ENCODE measurements at regions not wholly inside any gene's neighbourhood (a gene's known extent, or its start where the extent isn't known, plus 50 kb on each side); places are given as distances from the start of the nearest gene placed in this dataset.
A peak's percentile ranks its signal among the peaks of the same experiment; 100 is the strongest.
"Not testable (repeated sequence)": the region's sequence is repeated elsewhere in the genome, so short reads cannot be mapped to it uniquely, and the experiment has no call there.

DNA sequence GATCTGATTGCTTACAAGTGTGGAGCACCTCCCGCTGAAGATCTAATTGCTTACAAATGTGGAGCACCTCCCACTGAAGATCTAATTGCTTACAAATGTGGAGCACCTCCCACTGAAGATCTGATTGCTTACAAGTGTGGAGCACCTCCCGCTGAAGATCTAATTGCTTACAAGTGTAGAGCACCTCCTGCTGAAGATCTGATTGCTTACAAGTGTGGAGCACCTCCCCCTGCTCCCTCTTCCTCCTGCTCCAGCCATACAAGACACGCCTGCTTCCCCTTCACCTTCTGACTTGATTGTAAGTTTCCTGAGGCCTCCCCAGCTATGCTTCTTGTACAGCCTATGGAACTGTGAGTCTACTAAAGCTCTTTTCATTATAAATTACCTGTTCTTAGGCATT is 1014.9 kb downstream of the SOCS6 start:
- peaks cover 40% of the 10 kb centered on the region for H3K36me3 Mint-ChIP-seq
- H3K27ac Mint-ChIP-seq; CTCF ChIA-PET; H3K4me1 Mint-ChIP-seq; POLR2A ChIA-PET; H3K4me3 Mint-ChIP-seq; ATAC-seq; DNase-seq (ENCODE audit: low spot score): not testable (repeated sequence)
- H3K27me3 Mint-ChIP-seq (ENCODE audit: low read depth): peaks cover 62% of the 10 kb centered on the region
- TF ChIP-seq ZNF263 (CRISPR knock-in tag; IDR thresholded peaks at IDR 0.05; ENCODE audit: low read depth): peak; percentile 76; the same call in 1 of the 2 replicates
- H3K9me3 Mint-ChIP-seq: peaks cover 72% of the 10 kb centered on the region

DNA sequence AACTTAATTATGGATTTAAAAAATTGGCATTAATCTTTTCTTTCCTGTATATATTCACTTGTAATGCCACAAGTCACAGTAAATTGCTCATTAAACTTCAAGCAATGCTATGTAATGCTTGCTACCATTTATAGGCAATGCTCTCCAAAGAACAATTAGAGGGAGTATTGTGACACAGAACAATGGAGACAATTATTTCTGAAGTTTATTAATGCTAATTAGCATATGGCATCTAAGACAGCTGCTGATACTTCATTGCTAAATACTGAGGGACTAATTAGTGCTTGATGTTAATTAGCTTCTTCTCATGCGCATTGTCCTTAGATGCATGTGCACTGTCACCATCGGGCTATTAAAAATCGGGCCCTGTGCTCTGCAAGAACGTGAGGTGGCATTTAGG is 1012.8 kb downstream of the SOCS6 start:
- CTCF ChIA-PET: no interaction called here
- Mint-ChIP-seq H3K4me1 (no peaks in the 10 kb centered on the region), H3K27me3 (ENCODE audit: low read depth) (peaks cover 52% of the 10 kb centered on the region), H3K4me3 (no peak overlapping the region), H3K36me3 (peaks cover 41% of the 10 kb centered on the region), H3K27ac (no peak overlapping the region), H3K9me3 (peaks cover 61% of the 10 kb centered on the region)
- ATAC-seq: no peak
- DNase-seq (ENCODE audit: low spot score): no peak
- POLR2A ChIA-PET: no interaction called here
- TF ChIP-seq GRHL2 (CRISPR knock-in tag; IDR thresholded peaks at IDR 0.05; ENCODE audit: insufficient replicate concordance, severe bottlenecking) (no peak), ZNF671 (CRISPR knock-in tag; IDR thresholded peaks at IDR 0.05) (no peak), ZNF219 (CRISPR knock-in tag; IDR thresholded peaks at IDR 0.05; ENCODE audit: borderline replicate concordance) (no peak)

DNA sequence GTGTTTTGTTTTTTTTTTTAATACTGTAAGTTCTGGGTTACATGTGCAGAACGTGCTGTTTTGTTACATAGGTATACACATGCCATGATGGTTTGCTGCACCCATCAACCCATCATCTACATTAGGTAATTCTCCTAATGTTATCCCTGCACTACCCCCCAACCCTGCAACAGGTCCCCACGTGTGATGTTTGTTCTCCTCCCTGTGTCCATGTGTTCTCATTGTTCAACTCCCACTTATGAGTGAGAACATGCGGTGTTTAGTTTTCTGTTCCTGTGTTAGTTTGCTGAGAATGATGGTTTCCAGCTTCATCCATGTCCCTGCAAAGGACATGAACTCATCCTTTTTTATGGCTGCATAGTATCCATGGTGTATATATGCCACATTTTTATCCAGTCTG is 1005.4 kb downstream of the SOCS6 start:
- POLR2A ChIA-PET; CTCF ChIA-PET; H3K4me3 Mint-ChIP-seq; ATAC-seq; H3K27ac Mint-ChIP-seq; DNase-seq (ENCODE audit: low spot score); H3K4me1 Mint-ChIP-seq: not testable (repeated sequence)
- H3K36me3 Mint-ChIP-seq: peaks cover 33% of the 10 kb centered on the region
- peaks cover 50% of the 10 kb centered on the region for H3K9me3 Mint-ChIP-seq
- peaks cover 14% of the 10 kb centered on the region for H3K27me3 Mint-ChIP-seq (ENCODE audit: low read depth)

DNA sequence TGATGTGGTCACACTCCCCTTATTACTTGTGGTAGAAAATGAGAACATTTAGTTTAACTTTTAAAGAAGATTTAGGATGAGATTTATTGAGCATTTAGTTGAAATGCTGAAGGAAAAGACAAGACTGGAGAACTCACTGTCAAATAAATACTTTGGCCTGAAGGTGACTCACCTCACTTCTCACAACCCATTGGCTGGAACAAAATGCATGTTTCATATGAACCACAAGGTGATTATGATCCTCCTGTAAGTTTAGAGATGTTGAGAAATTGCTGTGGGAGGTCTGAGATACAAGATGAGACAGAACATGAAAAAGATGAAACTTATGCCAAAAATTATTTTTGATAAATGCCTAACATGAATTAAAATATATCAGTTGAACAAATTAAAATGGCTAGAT is 1004.5 kb downstream of the SOCS6 start:
- Mint-ChIP-seq H3K27me3 (ENCODE audit: low read depth) (peaks cover 12% of the 10 kb centered on the region), H3K4me3 (no peak overlapping the region), H3K36me3 (peaks cover 35% of the 10 kb centered on the region), H3K4me1 (no peaks in the 10 kb centered on the region), H3K27ac (no peak overlapping the region), H3K9me3 (peaks cover 54% of the 10 kb centered on the region)
- ChIA-PET POLR2A (no interaction called here), CTCF (no interaction called here)
- DNase-seq (ENCODE audit: low spot score): no peak
- TF ChIP-seq NFE2L1 (CRISPR knock-in tag; IDR thresholded peaks at IDR 0.05): no peak
- TF ChIP-seq, protein P1, sequence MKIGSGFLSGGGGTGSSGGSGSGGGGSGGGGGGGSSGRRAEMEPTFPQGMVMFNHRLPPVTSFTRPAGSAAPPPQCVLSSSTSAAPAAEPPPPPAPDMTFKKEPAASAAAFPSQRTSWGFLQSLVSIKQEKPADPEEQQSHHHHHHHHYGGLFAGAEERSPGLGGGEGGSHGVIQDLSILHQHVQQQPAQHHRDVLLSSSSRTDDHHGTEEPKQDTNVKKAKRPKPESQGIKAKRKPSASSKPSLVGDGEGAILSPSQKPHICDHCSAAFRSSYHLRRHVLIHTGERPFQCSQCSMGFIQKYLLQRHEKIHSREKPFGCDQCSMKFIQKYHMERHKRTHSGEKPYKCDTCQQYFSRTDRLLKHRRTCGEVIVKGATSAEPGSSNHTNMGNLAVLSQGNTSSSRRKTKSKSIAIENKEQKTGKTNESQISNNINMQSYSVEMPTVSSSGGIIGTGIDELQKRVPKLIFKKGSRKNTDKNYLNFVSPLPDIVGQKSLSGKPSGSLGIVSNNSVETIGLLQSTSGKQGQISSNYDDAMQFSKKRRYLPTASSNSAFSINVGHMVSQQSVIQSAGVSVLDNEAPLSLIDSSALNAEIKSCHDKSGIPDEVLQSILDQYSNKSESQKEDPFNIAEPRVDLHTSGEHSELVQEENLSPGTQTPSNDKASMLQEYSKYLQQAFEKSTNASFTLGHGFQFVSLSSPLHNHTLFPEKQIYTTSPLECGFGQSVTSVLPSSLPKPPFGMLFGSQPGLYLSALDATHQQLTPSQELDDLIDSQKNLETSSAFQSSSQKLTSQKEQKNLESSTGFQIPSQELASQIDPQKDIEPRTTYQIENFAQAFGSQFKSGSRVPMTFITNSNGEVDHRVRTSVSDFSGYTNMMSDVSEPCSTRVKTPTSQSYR (CRISPR knock-in tag; IDR thresholded peaks at IDR 0.05): no peak
- no peak for ATAC-seq

DNA sequence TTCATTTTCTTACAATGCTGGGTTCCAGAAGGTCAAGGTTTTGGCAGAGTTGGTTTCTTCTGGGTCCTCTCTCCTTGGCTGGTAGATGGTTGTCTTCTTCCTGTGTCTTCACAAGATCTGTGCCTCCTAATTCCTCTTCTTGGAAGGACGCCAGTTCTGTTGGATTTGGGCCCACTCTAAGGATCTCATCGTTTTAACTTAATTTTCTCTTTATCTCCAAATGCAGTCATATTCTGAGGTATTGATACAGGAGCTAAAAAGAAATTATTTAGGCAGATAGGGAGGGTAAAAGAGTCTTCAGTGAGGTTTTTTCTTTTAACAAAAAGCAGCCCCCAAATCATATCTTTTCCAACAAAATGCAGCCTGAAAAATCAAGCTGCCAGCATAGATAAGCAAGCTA is 998.4 kb downstream of the SOCS6 start:
- Mint-ChIP-seq H3K4me3 (no peak overlapping the region), H3K4me1 (no peaks in the 10 kb centered on the region), H3K36me3 (peaks cover 51% of the 10 kb centered on the region), H3K27ac (no peak overlapping the region), H3K9me3 (peaks cover 60% of the 10 kb centered on the region), H3K27me3 (ENCODE audit: low read depth) (no peaks in the 10 kb centered on the region; the same call in none of the 2 replicates)
- ChIA-PET CTCF (no interaction called here), POLR2A (no interaction called here)
- no peak for ATAC-seq
- DNase-seq (ENCODE audit: low spot score): no peak
- TF ChIP-seq, protein P2, sequence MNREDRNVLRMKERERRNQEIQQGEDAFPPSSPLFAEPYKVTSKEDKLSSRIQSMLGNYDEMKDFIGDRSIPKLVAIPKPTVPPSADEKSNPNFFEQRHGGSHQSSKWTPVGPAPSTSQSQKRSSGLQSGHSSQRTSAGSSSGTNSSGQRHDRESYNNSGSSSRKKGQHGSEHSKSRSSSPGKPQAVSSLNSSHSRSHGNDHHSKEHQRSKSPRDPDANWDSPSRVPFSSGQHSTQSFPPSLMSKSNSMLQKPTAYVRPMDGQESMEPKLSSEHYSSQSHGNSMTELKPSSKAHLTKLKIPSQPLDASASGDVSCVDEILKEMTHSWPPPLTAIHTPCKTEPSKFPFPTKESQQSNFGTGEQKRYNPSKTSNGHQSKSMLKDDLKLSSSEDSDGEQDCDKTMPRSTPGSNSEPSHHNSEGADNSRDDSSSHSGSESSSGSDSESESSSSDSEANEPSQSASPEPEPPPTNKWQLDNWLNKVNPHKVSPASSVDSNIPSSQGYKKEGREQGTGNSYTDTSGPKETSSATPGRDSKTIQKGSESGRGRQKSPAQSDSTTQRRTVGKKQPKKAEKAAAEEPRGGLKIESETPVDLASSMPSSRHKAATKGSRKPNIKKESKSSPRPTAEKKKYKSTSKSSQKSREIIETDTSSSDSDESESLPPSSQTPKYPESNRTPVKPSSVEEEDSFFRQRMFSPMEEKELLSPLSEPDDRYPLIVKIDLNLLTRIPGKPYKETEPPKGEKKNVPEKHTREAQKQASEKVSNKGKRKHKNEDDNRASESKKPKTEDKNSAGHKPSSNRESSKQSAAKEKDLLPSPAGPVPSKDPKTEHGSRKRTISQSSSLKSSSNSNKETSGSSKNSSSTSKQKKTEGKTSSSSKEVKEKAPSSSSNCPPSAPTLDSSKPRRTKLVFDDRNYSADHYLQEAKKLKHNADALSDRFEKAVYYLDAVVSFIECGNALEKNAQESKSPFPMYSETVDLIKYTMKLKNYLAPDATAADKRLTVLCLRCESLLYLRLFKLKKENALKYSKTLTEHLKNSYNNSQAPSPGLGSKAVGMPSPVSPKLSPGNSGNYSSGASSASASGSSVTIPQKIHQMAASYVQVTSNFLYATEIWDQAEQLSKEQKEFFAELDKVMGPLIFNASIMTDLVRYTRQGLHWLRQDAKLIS (CRISPR knock-in tag; IDR thresholded peaks at IDR 0.05; ENCODE audit: borderline replicate concordance): no peak
- TF ChIP-seq NR2C2 (CRISPR knock-in tag; IDR thresholded peaks at IDR 0.05) (no peak), ETV6 (CRISPR knock-in tag; IDR thresholded peaks at IDR 0.05) (no peak), ESRRA (CRISPR knock-in tag; IDR thresholded peaks at IDR 0.05; ENCODE audit: borderline replicate concordance) (no peak), CREM (CRISPR knock-in tag; IDR thresholded peaks at IDR 0.05) (no peak), TP53 (CRISPR knock-in tag; IDR thresholded peaks at IDR 0.05) (no peak), ZNF671 (CRISPR knock-in tag; IDR thresholded peaks at IDR 0.05) (no peak), FOXP1 (CRISPR knock-in tag; IDR thresholded peaks at IDR 0.05; ENCODE audit: borderline replicate concordance) (no peak), GABPB1 (CRISPR knock-in tag; IDR thresholded peaks at IDR 0.05) (no peak), SMAD4 (CRISPR knock-in tag; IDR thresholded peaks at IDR 0.05) (no peak)
- TF ChIP-seq, protein P3, sequence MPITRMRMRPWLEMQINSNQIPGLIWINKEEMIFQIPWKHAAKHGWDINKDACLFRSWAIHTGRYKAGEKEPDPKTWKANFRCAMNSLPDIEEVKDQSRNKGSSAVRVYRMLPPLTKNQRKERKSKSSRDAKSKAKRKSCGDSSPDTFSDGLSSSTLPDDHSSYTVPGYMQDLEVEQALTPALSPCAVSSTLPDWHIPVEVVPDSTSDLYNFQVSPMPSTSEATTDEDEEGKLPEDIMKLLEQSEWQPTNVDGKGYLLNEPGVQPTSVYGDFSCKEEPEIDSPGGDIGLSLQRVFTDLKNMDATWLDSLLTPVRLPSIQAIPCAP (CRISPR knock-in tag; IDR thresholded peaks at IDR 0.05): no peak
- TF ChIP-seq, protein P4, sequence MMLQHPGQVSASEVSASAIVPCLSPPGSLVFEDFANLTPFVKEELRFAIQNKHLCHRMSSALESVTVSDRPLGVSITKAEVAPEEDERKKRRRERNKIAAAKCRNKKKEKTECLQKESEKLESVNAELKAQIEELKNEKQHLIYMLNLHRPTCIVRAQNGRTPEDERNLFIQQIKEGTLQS (CRISPR knock-in tag; conservative IDR thresholded peaks at IDR 0.05): no peak
- TF ChIP-seq, protein P5, sequence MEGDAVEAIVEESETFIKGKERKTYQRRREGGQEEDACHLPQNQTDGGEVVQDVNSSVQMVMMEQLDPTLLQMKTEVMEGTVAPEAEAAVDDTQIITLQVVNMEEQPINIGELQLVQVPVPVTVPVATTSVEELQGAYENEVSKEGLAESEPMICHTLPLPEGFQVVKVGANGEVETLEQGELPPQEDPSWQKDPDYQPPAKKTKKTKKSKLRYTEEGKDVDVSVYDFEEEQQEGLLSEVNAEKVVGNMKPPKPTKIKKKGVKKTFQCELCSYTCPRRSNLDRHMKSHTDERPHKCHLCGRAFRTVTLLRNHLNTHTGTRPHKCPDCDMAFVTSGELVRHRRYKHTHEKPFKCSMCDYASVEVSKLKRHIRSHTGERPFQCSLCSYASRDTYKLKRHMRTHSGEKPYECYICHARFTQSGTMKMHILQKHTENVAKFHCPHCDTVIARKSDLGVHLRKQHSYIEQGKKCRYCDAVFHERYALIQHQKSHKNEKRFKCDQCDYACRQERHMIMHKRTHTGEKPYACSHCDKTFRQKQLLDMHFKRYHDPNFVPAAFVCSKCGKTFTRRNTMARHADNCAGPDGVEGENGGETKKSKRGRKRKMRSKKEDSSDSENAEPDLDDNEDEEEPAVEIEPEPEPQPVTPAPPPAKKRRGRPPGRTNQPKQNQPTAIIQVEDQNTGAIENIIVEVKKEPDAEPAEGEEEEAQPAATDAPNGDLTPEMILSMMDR (IDR thresholded peaks at IDR 0.05): no peak
